ENCODE measurements at regions not wholly inside any gene's neighbourhood (a gene's known extent, or its start where the extent isn't known, plus 50 kb on each side); places are given as distances from the start of the nearest gene placed in this dataset.
"Not testable (repeated sequence)": the region's sequence is repeated elsewhere in the genome, so short reads cannot be mapped to it uniquely, and the experiment has no call there.

- Histone ChIP-seq H3K9me3 (ENCODE audit: control insufficient read depth, low read length) (no peaks in the 10 kb centered on the region), H3K27me3 (replicated peaks; ENCODE audit: control insufficient read depth, insufficient read depth, low read length) (peaks cover 12% of the 10 kb centered on the region), H3K9ac (ENCODE audit: low read length) (no peak overlapping the region), H3K4me3 (ENCODE audit: low read length) (no peak overlapping the region), H3K4me1 (ENCODE audit: control insufficient read depth, insufficient read depth, low read length) (no peaks in the 10 kb centered on the region), H3K36me3 (ENCODE audit: control insufficient read depth, insufficient read depth, low read length, severe bottlenecking) (no peaks in the 10 kb centered on the region)
- DNase-seq (ENCODE audit: low read depth): no peak
Measured at GRCh38 chr22:22988785-22989184, 81.5 kb upstream of the GNAZ start.

- Histone ChIP-seq H3K9ac (ENCODE audit: low read length) (no peak overlapping the region), H3K4me1 (ENCODE audit: control insufficient read depth, insufficient read depth, low read length) (no peaks in the 10 kb centered on the region), H3K9me3 (ENCODE audit: control insufficient read depth, low read length) (no peaks in the 10 kb centered on the region), H3K36me3 (ENCODE audit: control insufficient read depth, insufficient read depth, low read length, severe bottlenecking) (no peaks in the 10 kb centered on the region), H3K27me3 (replicated peaks; ENCODE audit: control insufficient read depth, insufficient read depth, low read length) (peaks cover 12% of the 10 kb centered on the region), H3K4me3 (ENCODE audit: low read length) (no peak overlapping the region)
- DNase-seq (ENCODE audit: low read depth): no peak
Measured at GRCh38 chr22:22989856-22990255, 80.5 kb upstream of the GNAZ start.

- not testable (repeated sequence) for H3K9me3 ChIP-seq (ENCODE audit: control insufficient read depth, low read length); H3K9ac ChIP-seq (ENCODE audit: low read length); H3K4me1 ChIP-seq (ENCODE audit: control insufficient read depth, insufficient read depth, low read length); H3K27me3 ChIP-seq (replicated peaks; ENCODE audit: control insufficient read depth, insufficient read depth, low read length); DNase-seq (ENCODE audit: low read depth); H3K4me3 ChIP-seq (ENCODE audit: low read length); H3K36me3 ChIP-seq (ENCODE audit: control insufficient read depth, insufficient read depth, low read length, severe bottlenecking)
Measured at GRCh38 chr22:22990711-22991505, 79.4 kb upstream of the GNAZ start.

DNA sequence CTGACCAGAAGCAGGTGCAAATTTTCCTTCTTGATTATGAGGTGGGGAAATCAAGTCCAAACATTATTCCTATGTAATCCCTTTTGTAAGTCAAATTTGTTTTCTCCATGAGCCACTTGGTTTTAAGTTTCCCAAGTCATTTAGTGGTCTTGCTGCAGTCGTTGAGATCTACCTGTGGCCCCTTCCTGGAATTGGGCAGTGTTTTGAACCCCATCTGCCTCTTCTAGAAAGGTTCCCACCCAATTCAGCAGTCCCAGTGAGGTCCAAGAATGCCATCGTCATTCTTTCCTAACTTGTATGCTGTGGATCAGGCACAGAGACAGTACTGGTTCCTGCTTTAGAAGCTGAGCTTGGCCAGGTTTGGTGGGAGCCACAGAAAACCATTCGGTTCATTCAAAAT lies 77.8 kb upstream of the GNAZ start:
- peaks cover 14% of the 10 kb centered on the region for H3K9me3 ChIP-seq (ENCODE audit: control insufficient read depth, low read length)
- H3K36me3 ChIP-seq (ENCODE audit: control insufficient read depth, insufficient read depth, low read length, severe bottlenecking): no peaks in the 10 kb centered on the region
- peaks cover 9% of the 10 kb centered on the region for H3K27me3 ChIP-seq (replicated peaks; ENCODE audit: control insufficient read depth, insufficient read depth, low read length)
- DNase-seq (ENCODE audit: low read depth): no peak
- no peak overlapping the region for H3K9ac ChIP-seq (ENCODE audit: low read length)
- no peaks in the 10 kb centered on the region for H3K4me1 ChIP-seq (ENCODE audit: control insufficient read depth, insufficient read depth, low read length)
- no peak overlapping the region for H3K4me3 ChIP-seq (ENCODE audit: low read length)

DNA sequence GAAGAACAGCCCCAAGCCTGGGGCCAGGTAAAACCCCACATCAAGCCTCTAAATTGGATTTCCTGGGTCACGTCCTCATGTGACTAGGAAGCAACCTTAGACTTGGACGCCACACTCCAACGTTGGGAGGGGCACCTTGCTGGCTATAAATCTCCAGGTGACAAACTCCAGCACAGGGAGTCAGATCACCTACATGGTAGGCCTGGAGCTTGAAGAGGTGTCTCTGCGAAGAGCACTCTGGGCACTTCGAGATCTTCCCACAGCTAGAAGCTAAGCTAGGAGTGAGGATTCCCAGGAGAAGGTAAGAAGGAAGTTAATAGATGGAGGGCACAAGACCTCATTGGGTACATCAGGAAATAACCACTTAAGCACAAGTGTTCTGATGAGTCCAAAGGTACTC lies 77.1 kb upstream of the GNAZ start:
- DNase-seq (ENCODE audit: low read depth): no peak
- Histone ChIP-seq H3K9ac (ENCODE audit: low read length) (no peak overlapping the region), H3K4me3 (ENCODE audit: low read length) (no peak overlapping the region), H3K36me3 (ENCODE audit: control insufficient read depth, insufficient read depth, low read length, severe bottlenecking) (no peaks in the 10 kb centered on the region), H3K27me3 (replicated peaks; ENCODE audit: control insufficient read depth, insufficient read depth, low read length) (peaks cover 9% of the 10 kb centered on the region), H3K4me1 (ENCODE audit: control insufficient read depth, insufficient read depth, low read length) (no peaks in the 10 kb centered on the region), H3K9me3 (ENCODE audit: control insufficient read depth, low read length) (peaks cover 20% of the 10 kb centered on the region)

DNA sequence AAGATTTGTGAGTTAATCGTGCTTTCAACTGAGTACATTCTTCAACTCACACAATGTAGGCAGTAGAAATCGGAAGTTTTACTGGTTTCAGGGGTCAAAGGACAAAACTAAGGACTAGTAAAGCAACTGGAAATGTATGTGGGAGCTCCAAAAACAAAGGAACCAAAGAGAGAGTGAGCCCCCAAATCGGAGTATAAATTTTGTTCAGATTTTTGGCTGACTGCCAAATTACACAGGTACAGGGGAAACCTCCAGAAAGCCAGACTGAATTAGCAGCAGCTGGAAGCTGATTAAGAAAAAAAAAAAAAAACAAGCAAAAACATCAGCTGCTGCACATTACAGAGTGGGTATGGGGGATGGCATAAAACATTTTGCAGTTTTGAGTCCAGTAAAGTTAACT lies 75.2 kb upstream of the GNAZ start:
- peaks cover 9% of the 10 kb centered on the region for H3K27me3 ChIP-seq (replicated peaks; ENCODE audit: control insufficient read depth, insufficient read depth, low read length)
- no peaks in the 10 kb centered on the region for H3K36me3 ChIP-seq (ENCODE audit: control insufficient read depth, insufficient read depth, low read length, severe bottlenecking)
- H3K4me3 ChIP-seq (ENCODE audit: low read length): no peak overlapping the region
- H3K4me1 ChIP-seq (ENCODE audit: control insufficient read depth, insufficient read depth, low read length): peaks cover 4% of the 10 kb centered on the region
- no peak for DNase-seq (ENCODE audit: low read depth)
- H3K9ac ChIP-seq (ENCODE audit: low read length): no peak overlapping the region
- H3K9me3 ChIP-seq (ENCODE audit: control insufficient read depth, low read length): peaks cover 20% of the 10 kb centered on the region

GRCh38 chr22:22996511-22997261 lies 73.6 kb upstream of the GNAZ start:
- peaks cover 20% of the 10 kb centered on the region for H3K9me3 ChIP-seq (ENCODE audit: control insufficient read depth, low read length)

DNA sequence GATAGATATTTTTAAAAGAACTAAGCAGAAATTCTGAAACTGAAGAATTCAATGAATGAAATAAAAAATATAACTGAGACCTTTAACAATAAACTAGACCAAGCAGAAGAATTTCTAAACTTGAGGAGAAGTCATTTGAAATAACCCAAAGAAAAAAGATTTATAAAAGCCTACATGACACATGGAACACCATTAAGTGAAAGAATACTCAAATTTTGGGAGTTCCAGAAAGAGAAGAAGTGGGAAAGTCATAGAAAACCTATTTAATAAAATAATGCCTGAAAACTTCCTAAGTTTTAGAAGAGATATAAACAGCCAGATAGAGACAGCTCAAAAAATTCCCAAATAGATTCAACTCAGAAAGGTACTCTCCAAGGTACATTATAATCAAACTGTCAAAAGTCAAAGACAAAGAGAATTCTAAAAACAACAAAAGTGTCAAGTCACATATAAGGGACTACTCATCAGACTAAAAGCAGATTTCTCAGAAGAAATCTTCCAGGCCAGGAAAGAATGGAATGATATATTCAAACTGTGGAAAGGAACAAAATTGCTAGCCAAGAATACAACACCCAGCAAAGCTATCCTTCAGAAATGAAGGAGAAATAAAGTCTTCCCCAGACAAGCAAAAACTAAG lies 72.9 kb upstream of the GNAZ start:
- Histone ChIP-seq H3K4me1 (ENCODE audit: control insufficient read depth, insufficient read depth, low read length) (peaks cover 4% of the 10 kb centered on the region), H3K36me3 (ENCODE audit: control insufficient read depth, insufficient read depth, low read length, severe bottlenecking) (no peaks in the 10 kb centered on the region), H3K9me3 (ENCODE audit: control insufficient read depth, low read length) (peaks cover 20% of the 10 kb centered on the region), H3K27me3 (replicated peaks; ENCODE audit: control insufficient read depth, insufficient read depth, low read length) (peaks cover 20% of the 10 kb centered on the region), H3K4me3 (ENCODE audit: low read length) (no peak overlapping the region), H3K9ac (ENCODE audit: low read length) (no peak overlapping the region)
- DNase-seq (ENCODE audit: low read depth): no peak

More at GRCh38 chr22:22996511-22997261, 73.6 kb upstream of the GNAZ start:
- H3K36me3 ChIP-seq (ENCODE audit: control insufficient read depth, insufficient read depth, low read length, severe bottlenecking): no peaks in the 10 kb centered on the region
- H3K4me3 ChIP-seq (ENCODE audit: low read length): no peak overlapping the region
- peaks cover 4% of the 10 kb centered on the region for H3K4me1 ChIP-seq (ENCODE audit: control insufficient read depth, insufficient read depth, low read length)
- no peak for DNase-seq (ENCODE audit: low read depth)
- peaks cover 19% of the 10 kb centered on the region for H3K27me3 ChIP-seq (replicated peaks; ENCODE audit: control insufficient read depth, insufficient read depth, low read length)
- no peak overlapping the region for H3K9ac ChIP-seq (ENCODE audit: low read length)

- DNase-seq (ENCODE audit: low read depth): no peak
- H3K9ac ChIP-seq (ENCODE audit: low read length): no peak overlapping the region
- H3K36me3 ChIP-seq (ENCODE audit: control insufficient read depth, insufficient read depth, low read length, severe bottlenecking): no peaks in the 10 kb centered on the region
- peaks cover 20% of the 10 kb centered on the region for H3K27me3 ChIP-seq (replicated peaks; ENCODE audit: control insufficient read depth, insufficient read depth, low read length)
- H3K4me1 ChIP-seq (ENCODE audit: control insufficient read depth, insufficient read depth, low read length): peaks cover 4% of the 10 kb centered on the region
- no peak overlapping the region for H3K4me3 ChIP-seq (ENCODE audit: low read length)
- H3K9me3 ChIP-seq (ENCODE audit: control insufficient read depth, low read length): peaks cover 20% of the 10 kb centered on the region
Measured at GRCh38 chr22:22997988-22998387, 72.3 kb upstream of the GNAZ start.

DNA sequence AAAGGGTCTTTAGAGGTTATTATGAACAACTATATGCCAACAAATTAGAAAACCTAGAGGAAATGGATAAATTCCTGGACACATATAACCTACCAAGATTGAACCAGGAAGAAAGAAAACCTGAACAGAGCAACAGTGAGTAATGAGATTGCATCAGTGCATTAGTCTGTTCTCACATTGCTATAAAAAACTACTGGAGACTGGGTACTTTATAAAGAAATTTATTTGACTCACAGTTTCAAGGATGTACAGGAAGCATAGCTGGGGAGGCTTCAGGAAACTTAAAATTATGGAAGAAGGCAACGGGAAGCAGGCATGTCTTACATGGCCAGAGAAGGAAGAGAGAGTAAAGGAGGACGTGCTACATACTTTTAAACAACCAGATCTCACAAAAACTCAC lies 70.8 kb upstream of the GNAZ start:
- Histone ChIP-seq H3K4me3 (ENCODE audit: low read length) (no peak overlapping the region), H3K9ac (ENCODE audit: low read length) (no peak overlapping the region), H3K27me3 (replicated peaks; ENCODE audit: control insufficient read depth, insufficient read depth, low read length) (peaks cover 17% of the 10 kb centered on the region), H3K9me3 (ENCODE audit: control insufficient read depth, low read length) (peaks cover 20% of the 10 kb centered on the region), H3K36me3 (ENCODE audit: control insufficient read depth, insufficient read depth, low read length, severe bottlenecking) (no peaks in the 10 kb centered on the region), H3K4me1 (ENCODE audit: control insufficient read depth, insufficient read depth, low read length) (peaks cover 4% of the 10 kb centered on the region)
- DNase-seq (ENCODE audit: low read depth): no peak

- Histone ChIP-seq H3K9me3 (ENCODE audit: control insufficient read depth, low read length) (peaks cover 20% of the 10 kb centered on the region), H3K9ac (ENCODE audit: low read length) (no peak overlapping the region), H3K36me3 (ENCODE audit: control insufficient read depth, insufficient read depth, low read length, severe bottlenecking) (no peaks in the 10 kb centered on the region), H3K4me1 (ENCODE audit: control insufficient read depth, insufficient read depth, low read length) (peaks cover 4% of the 10 kb centered on the region), H3K4me3 (ENCODE audit: low read length) (no peak overlapping the region), H3K27me3 (replicated peaks; ENCODE audit: control insufficient read depth, insufficient read depth, low read length) (peaks cover 17% of the 10 kb centered on the region)
- DNase-seq (ENCODE audit: low read depth): no peak
Measured at GRCh38 chr22:23000657-23001347, 69.5 kb upstream of the GNAZ start.

All from adipocyte (in vitro differentiated cells).